Right cardiac atrium (tissue), 5 donors: ENCODE measurements at regions not wholly inside any gene's neighbourhood (a gene's known extent, or its start where the extent isn't known, plus 50 kb on each side); places are given as distances from the start of the nearest gene placed in this dataset.
"Not testable (repeated sequence)": the region's sequence is repeated elsewhere in the genome, so short reads cannot be mapped to it uniquely, and the experiment has no call there.

Source experiments
- ATAC-seq, 2 donors: fragments of 200-7000 bp; cut with Tn5 transposase; one replicate each; pipeline versions ENCODE4 v1.8.0 to v1.9.1; 2020; ENCODE audit warnings: moderate library complexity in 2 of 2, mild to moderate bottlenecking in 1 of 2
- DNase-seq, 3 donors: peaks; one replicate each; pipeline ENCODE4 v3.0.0-alpha.2; 2020
- H3K27ac ChIP-seq: one replicate; pipeline ENCODE4 v1.5.1; 2013; ENCODE audit warnings: mild to moderate bottlenecking, low read length, control low read depth, moderate library complexity
- H3K27me3 ChIP-seq: one replicate; pipeline ENCODE4 v1.6.1; 2013; ENCODE audit not compliant: control insufficient read depth, insufficient read depth
- H3K4me1 ChIP-seq: one replicate; pipeline ENCODE4 v1.6.1; 2013; ENCODE audit warnings: low read length; ENCODE audit not compliant: control insufficient read depth, insufficient read depth
- H3K4me3 ChIP-seq: one replicate; pipeline ENCODE4 v1.5.1; 2013; ENCODE audit warnings: low read length, control low read depth
- H3K9me3 ChIP-seq: one replicate; pipeline ENCODE4 v1.6.1; 2013; ENCODE audit warnings: low read length; ENCODE audit not compliant: control insufficient read depth
- WGBS: extraction: QIAGEN DNeasy Blood & Tissue Kit; methylation state at CpG from one replicate; pipeline ENCODE4 v1.1.7; 2013; 5-methylcytosine and 5-hydroxymethylcytosine counted together
- intact Hi-C, 4 donors: fragments of 100-400 bp; cut with DNase I; formaldehyde crosslinking; loops; one replicate each; pipeline versions ENCODE4 v1.11.0 to v1.14.0; 2022 to 2023
- donor health status: healthy with polysubstance abuse.
- donor health status: DM: no; HTN: yes; CAD: no.
- donor health status: DM: no; HTN: no; CAD: no.
- donor health status: DM: no; HTN: yes; CAD: no; lungs with severe emphysema.
- donor health status: DM: yes; HTN: yes; CAD: no.

DNA sequence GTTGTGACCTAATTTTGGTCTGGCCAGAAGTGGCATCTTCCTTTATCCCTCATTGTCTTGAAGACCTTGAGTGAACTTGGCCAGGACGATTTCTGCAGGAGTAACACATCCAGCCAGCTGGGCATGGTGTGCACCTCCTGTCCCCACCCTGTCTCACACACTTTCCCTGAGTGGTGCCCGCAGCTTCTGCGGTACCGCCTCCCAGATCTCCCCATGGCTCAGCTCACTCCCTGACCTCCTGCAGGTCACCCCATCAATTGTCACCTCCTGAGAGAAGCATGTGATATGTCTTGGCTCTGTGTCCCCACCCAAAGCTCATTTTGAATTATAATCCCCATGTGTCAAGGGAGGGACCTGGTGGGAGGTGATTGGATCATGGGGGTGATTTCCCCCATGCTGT lies 50.2 kb upstream of the TP53I11 start:
- peaks cover 2% of the 10 kb centered on the region for H3K4me1 ChIP-seq
- H3K9me3 ChIP-seq = no peaks in the 10 kb centered on the region
- peak; percentile 50 to 54 for ATAC-seq
- 68% methylated on average over 4 of the region's 4 CpGs for WGBS
- H3K4me3 ChIP-seq = no peak overlapping the region
- no peaks in the 10 kb centered on the region for H3K27me3 ChIP-seq
- no peak for DNase-seq
- intact Hi-C loops = no loop called here
- no peak overlapping the region for H3K27ac ChIP-seq

- Histone ChIP-seq H3K4me3 (no peak overlapping the region), H3K9me3 (no peaks in the 10 kb centered on the region), H3K27ac (no peak overlapping the region), H3K4me1 (peaks cover 2% of the 10 kb centered on the region), H3K27me3 (no peaks in the 10 kb centered on the region)
- DNase-seq = no peak
- intact Hi-C loops = no loop called here
- ATAC-seq = no peak
- WGBS = 85% methylated on average over 6 of the region's 6 CpGs
Measured at GRCh38 chr11:45001466-45002165, 50.9 kb upstream of the TP53I11 start.

GRCh38 chr11:45005106-45005505 lies 54.4 kb upstream of the TP53I11 start:
- DNase-seq (no peak), ATAC-seq (no peak)
- no peak overlapping the region for H3K4me3 ChIP-seq
- no peaks in the 10 kb centered on the region for H3K9me3 ChIP-seq
- H3K27me3 ChIP-seq = no peaks in the 10 kb centered on the region
- WGBS = 96% methylated on average over 1 of the region's 1 CpG
- intact Hi-C loops = no loop called here
- H3K27ac ChIP-seq = no peak overlapping the region
- H3K4me1 ChIP-seq = no peaks in the 10 kb centered on the region

- no peak for DNase-seq
- intact Hi-C loops = no loop called here
- Histone ChIP-seq H3K27me3 (no peaks in the 10 kb centered on the region), H3K4me3 (no peak overlapping the region), H3K9me3 (no peaks in the 10 kb centered on the region), H3K4me1 (no peaks in the 10 kb centered on the region), H3K27ac (no peak overlapping the region)
- 68% methylated on average over 8 of the region's 8 CpGs for WGBS
- no peak for ATAC-seq
Measured at GRCh38 chr11:45007011-45007410, 56.3 kb upstream of the TP53I11 start.

- intact Hi-C loops, H3K4me1 ChIP-seq, DNase-seq, H3K9me3 ChIP-seq, H3K4me3 ChIP-seq, H3K27ac ChIP-seq, H3K27me3 ChIP-seq, ATAC-seq: not testable (repeated sequence)
- WGBS = 74% methylated on average over 5 of the region's 5 CpGs
Measured at GRCh38 chr11:45015983-45016382, 65.3 kb upstream of the TP53I11 start.

- H3K27me3 ChIP-seq, H3K4me3 ChIP-seq, H3K27ac ChIP-seq, ATAC-seq, DNase-seq, H3K4me1 ChIP-seq, H3K9me3 ChIP-seq, intact Hi-C loops: not testable (repeated sequence)
- WGBS = 86% methylated on average over 4 of the region's 4 CpGs
Measured at GRCh38 chr11:45016446-45016845, 65.8 kb upstream of the TP53I11 start.

GRCh38 chr11:45017329-45017728 lies 66.6 kb upstream of the TP53I11 start:
- Histone ChIP-seq H3K9me3 (no peaks in the 10 kb centered on the region), H3K27me3 (no peaks in the 10 kb centered on the region), H3K27ac (no peak overlapping the region), H3K4me1 (peaks cover 8% of the 10 kb centered on the region), H3K4me3 (no peak overlapping the region)
- intact Hi-C loops = no loop called here
- 83% methylated on average over 6 of the region's 6 CpGs for WGBS
- DNase-seq (no peak), ATAC-seq (no peak)

DNA sequence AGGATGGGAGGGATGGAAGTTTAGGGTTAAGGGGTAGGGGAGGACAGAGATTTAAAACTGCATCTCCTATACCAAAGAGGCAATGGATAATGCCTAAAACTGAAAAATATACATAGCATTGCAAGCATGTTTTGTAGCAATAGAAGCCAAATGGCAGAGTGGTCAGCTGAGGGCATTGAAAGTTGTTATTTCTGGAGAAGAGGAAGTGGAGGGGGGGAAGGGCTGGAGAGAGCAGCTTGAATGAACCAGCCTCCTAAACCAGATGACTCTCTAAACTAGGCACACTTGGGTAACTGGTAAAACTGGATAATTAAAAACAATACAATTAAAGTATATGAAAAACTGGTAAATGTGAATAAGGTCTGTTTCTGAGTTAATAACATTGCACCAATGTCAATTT lies 70.3 kb upstream of the TP53I11 start:
- DNase-seq (no peak), ATAC-seq (no peak)
- H3K4me1 ChIP-seq = peaks cover 11% of the 10 kb centered on the region
- no peak overlapping the region for H3K27ac ChIP-seq
- H3K4me3 ChIP-seq = no peak overlapping the region
- no peaks in the 10 kb centered on the region for H3K9me3 ChIP-seq
- no peaks in the 10 kb centered on the region for H3K27me3 ChIP-seq
- intact Hi-C loops = loop anchor here in 1 of 4 donors (10.0 kb wide), 1 partner anchor 64 kb away; no protein-coding TSS in a partner anchor

DNA sequence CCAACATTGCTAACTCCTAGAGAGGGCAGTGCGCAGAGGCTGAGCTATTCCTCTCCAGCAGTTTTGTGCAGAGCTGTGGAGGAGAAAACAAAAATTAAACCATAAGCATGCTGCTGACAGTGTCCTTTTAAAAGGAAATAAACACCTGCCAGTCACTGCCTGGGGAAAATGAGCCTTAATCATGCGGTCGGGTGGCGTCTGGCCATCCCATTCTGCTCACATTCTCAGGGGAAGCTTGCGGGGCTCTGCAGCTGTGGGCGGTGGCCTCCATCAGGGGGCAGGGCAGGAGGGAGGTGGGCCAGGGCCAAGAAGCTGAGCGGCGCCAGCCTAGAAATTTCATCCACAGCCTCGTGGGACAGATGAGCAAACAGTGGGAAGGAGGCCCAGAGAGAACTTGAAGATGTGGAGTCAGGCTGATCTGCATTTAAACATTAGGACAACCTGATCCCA lies 71.0 kb upstream of the TP53I11 start:
- Histone ChIP-seq H3K27ac (peak overlapping the region; percentile 54), H3K4me1 (peaks cover 11% of the 10 kb centered on the region), H3K27me3 (no peaks in the 10 kb centered on the region), H3K9me3 (no peaks in the 10 kb centered on the region), H3K4me3 (no peak overlapping the region)
- ATAC-seq = peak; percentile 88 to 92
- DNase-seq = peak; percentile 86 to 93 (median 93)
- intact Hi-C loops = loop anchor here in 1 of 4 donors (10.0 kb wide), 1 partner anchor 63 kb away; no protein-coding TSS in a partner anchor
- WGBS = 11% methylated on average over 9 of the region's 9 CpGs

DNA sequence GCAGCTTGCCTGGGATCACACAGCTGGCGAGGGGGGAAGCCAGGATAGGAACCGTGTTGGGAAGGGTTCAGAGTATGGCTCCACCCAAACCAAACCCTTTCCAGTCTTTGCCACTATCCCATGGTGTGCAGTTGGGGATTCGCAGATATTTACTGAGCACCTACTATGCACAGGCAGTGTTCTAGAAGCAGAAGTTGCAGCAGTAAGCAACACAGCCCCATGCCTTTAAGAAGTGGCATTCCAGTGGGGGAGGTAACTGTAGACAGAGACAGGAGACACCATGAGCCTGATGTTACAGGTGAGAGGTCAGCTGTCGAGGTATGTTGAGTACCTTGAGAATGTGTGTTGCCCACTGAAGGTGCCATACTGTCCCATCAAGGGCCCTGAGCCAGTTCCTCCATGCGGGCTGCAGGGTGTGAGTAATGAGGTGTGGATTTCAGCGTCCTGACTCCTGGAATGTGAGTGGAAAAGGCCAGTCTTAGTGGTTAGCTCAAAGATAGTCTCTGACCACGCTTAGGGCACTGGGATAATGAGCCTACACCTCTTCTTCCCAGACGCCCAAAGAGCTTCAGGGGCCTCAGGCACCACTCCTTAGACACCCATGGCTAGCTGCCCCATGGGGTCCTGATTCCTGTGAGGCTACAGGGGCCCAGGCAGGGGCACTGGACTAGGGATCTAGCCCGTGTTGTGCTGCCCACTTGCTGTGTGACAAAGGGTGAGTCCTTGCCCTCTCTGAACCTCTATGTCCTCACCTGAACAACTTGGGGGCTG lies 71.8 kb upstream of the TP53I11 start:
- H3K27ac ChIP-seq = peak overlapping the region; percentile 54
- H3K9me3 ChIP-seq = no peaks in the 10 kb centered on the region
- intact Hi-C loops = loop anchor here in 1 of 4 donors (10.0 kb wide), 1 partner anchor 62 kb away; no protein-coding TSS in a partner anchor
- H3K27me3 ChIP-seq = no peaks in the 10 kb centered on the region
- peak in 1 of 3 donors; percentile 42 for DNase-seq
- H3K4me3 ChIP-seq = no peak overlapping the region
- WGBS = 65% methylated on average over 9 of the region's 9 CpGs
- ATAC-seq = peak; percentile 23 to 28
- peaks cover 11% of the 10 kb centered on the region for H3K4me1 ChIP-seq

DNA sequence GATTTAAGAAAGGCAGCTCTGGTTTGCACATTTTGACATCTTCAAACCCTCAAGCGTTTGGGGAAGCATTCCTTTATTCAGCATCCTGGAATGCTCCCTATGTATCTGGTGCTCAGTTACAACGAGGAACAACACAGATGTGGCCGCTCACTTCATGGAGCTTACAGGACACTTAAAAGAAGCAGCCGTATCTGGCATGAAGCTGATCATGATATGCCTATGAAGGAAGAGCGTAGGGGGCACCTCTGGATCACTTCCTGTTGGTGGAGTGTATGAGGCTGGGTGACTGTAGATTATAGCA lies 72.3 kb upstream of the TP53I11 start:
- no peak overlapping the region for H3K4me3 ChIP-seq
- DNase-seq (no peak), ATAC-seq (no peak)
- H3K27me3 ChIP-seq = no peaks in the 10 kb centered on the region
- no peak overlapping the region for H3K27ac ChIP-seq
- H3K9me3 ChIP-seq = no peaks in the 10 kb centered on the region
- WGBS = 71% methylated on average over 5 of the region's 5 CpGs
- intact Hi-C loops = loop anchor here in 1 of 4 donors (10.0 kb wide), 1 partner anchor 62 kb away; no protein-coding TSS in a partner anchor
- H3K4me1 ChIP-seq = peaks cover 11% of the 10 kb centered on the region
